ENCODE measurements at regions not wholly inside any gene's neighbourhood (a gene's known extent, or its start where the extent isn't known, plus 50 kb on each side); places are given as distances from the start of the nearest gene placed in this dataset.

DNA sequence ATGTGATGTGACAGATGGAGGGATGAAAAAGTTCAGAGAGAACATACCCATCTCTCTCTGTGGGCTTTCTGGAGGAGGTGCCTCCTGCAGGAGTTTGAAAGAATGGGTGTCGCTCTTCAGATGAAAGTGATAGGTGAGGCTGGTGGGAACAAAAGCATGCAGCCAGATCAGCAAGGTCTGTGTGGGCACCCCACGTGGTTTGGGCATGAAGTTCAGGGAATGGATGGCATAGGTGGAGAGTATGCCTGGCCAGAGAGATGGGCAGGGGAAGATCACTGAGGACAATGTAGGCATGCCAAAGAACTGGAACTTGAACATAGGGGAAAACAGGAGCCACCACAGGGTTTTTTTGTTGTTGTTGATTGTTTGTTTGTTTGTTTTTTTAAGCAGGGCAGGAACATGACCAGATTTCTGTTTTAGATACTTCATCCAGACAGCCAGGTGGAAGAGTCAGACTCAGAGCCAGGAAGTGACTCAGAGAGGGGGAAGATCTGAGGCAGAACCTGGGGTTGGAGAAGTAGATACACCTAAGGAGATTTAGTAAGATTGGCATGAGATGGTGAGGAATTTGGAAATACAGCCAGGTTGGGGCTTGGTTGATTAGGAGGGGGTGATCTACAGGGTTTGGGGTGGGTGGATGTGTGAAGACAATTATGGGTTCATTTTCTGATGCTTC, 64.8 kb upstream of the CLSTN2 start:
- no peak for DNase-seq

DNA sequence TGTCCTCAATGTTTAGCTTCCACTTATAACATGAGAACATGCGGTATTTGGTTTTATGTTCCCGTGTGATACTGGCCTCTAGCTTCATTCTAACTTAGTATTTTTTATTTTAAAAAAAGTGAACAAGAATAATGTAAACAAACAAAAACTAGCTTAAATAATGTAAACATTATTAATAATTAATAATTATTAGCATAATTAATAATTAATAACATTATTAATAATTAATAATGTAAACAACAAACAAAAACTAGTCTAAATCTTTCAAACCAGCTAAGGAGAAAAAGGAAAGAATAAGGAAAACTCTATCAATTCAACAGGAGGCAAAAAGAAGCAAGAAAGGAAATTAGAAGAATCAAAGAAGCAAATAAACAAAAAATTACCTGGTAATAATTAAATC, 66.2 kb upstream of the CLSTN2 start:
- DNase-seq, result no peak

DNA sequence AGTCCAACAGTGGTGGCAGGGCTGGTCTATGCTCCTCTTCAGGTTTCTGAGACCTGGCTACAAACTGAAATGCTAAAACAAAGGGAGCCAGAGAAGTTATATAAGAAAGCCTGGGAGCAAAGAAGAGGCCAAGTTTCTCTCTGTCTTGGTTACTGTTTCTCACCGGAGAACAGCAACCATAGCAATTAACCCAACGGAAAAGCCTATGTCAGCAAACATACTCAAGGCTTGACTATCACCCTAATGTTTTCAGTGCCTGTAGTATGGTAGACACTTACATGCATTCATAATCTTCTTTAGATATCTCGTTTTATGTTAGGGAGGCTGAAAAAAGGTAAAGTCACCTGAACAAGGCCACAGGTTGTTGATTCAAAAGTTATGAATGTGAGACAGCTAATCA, 86.3 kb upstream of the CLSTN2 start:
- DNase-seq, result no peak

DNA sequence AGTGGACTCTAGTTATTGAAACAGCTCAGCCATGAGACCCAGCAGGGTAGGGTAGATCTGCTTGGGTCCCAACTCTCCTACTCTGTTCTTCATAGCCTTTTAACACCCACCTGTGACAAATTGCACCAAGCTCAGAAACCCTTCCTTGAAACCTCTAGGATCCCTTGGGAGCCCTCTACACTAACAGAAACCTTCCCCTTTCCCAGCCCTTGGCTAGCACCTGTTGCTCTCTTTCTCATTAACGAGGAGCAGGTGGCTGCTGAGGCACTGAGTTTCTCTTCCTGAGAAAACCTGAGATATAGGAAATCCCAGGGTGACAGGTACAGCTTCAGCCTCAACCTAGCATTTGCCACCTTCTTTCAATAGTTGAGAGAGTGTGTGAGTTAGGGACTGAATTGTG, 88.3 kb upstream of the CLSTN2 start:
- peak; percentile 17 for DNase-seq

DNA sequence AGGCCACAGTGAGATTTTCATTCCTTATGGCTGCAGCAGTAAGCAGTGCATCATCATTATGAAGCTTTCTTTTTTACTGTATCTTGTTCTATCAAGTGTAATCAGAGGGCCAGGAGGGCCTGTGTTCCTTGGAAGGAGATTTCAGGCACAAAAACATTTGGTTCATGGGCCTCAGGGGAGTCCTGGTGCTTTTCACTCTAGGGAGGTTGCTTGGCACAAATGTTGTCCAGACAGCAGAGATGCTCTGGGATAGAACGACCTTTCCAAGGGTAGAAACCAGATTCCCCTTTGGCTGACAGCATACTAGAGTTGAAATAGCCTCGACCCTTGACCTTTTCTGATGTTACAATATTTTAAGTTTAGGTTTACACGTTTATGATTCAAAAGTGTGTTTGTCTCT, 95.3 kb upstream of the CLSTN2 start:
- no peak for DNase-seq

- no peak for DNase-seq
Observed at GRCh38 chr3:139839014-139839413, 96.0 kb upstream of the CLSTN2 start.

GRCh38 chr3:139838269-139838957, 96.6 kb upstream of the CLSTN2 start:
- DNase-seq, result no peak

- DNase-seq, result peak; percentile 39
Observed at GRCh38 chr3:139836698-139837464, 98.1 kb upstream of the CLSTN2 start.

GRCh38 chr3:139835830-139836683, 98.9 kb upstream of the CLSTN2 start:
- DNase-seq, result no peak

- DNase-seq, result no peak
Observed at GRCh38 chr3:139832998-139833397, 102.0 kb upstream of the CLSTN2 start.

DNA sequence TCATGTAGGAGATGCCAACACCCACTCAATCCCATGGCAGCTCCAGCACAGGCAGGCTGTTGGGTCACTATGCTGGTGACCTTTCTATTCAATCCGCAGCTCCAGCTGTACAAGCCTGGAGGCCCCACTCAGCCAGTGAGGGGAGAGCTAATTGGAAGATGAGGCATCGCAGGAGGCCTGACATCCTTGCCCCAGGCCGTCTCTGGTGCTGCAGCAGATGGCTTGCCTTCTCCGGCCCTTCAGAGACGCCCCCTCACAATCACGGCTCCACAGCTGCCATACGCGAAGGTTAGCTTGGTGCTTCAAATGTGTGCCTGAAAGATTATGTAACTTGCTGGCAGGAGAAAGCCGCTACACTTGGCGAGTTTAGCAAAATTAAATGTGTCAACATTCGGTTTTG, 104.2 kb upstream of the CLSTN2 start:
- no peak for DNase-seq

DNA sequence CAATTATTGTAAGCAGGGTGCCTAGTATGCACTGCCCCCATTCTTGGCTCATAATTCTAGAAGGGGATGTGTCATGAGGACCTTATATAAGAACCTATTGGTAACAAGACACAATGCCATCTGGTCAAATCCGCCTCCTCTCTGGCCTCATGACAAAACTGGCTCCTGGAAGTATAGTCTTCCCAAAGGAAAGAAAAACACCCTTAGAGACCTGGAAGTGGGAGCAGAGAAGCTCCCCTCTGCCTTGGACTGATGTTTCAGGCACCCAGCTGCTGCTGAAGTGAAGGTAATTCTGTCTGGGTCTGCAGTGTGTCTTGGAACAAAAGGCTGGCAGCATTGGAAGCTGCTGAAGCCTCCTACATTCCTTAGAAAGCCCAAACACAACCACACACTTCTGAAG, 107.2 kb upstream of the CLSTN2 start:
- DNase-seq, result no peak

- no peak for DNase-seq
Observed at GRCh38 chr3:139824864-139825263, 110.1 kb upstream of the CLSTN2 start.

- no peak for DNase-seq
Observed at GRCh38 chr3:139814646-139815045, 120.3 kb upstream of the CLSTN2 start.

DNA sequence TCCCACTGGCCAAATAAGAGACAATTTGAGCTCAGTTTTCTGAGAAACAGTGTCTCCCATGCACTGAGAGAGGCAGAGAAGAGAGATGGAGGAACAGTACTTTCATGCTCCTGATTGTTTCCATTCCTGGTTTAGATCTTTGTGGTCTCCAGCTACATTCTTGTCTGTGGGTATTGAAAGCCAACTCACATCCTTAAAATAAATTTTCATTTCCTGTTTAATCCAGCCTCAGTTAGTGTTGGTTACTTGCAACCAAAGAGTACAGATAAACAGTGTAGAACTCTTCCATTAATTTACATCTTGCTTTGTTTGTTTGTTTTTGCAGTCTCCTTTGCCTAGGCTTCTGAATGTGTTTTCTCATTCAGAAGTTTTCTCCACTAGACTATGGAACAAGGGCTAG, 123.7 kb upstream of the CLSTN2 start:
- no peak for DNase-seq

- no peak for DNase-seq
Observed at GRCh38 chr3:139808201-139808600, 126.8 kb upstream of the CLSTN2 start.

- DNase-seq, result no peak
Observed at GRCh38 chr3:139803294-139803693, 125.5 kb upstream of the NMNAT3 start.

DNA sequence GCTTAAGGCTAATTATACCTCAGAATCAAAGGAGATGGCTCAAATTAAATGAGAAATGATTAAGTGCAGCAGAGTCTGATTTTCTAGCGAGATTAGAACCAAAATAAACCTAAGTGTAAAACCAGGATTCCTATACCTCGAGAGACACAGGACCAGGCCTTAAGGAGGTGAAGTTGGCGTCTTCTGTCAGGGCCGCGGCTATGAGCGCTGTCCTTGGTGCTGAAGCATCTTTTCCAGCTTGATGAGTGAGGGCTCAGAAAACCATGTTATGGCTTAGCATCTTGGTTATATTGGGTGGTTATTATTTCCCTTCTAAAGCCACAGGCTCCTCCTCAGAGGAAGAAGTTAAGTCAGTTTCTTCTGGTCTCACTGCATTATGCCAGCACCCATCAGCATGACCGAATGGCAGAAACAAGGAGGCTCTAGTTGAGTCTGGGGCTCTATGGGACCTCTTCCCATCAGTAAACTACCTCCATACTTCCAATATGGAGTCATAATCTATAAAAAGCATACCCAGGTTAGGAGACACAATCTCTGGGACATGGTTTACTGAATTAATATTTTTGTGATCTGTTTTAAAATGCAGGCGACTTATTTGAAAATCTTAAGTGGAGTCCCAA, 120.1 kb upstream of the NMNAT3 start:
- DNase-seq, result no peak

- DNase-seq, result no peak
Observed at GRCh38 chr3:139794469-139795265, 116.9 kb upstream of the NMNAT3 start.

- DNase-seq, result no peak
Observed at GRCh38 chr3:139793408-139793807, 115.6 kb upstream of the NMNAT3 start.

DNA sequence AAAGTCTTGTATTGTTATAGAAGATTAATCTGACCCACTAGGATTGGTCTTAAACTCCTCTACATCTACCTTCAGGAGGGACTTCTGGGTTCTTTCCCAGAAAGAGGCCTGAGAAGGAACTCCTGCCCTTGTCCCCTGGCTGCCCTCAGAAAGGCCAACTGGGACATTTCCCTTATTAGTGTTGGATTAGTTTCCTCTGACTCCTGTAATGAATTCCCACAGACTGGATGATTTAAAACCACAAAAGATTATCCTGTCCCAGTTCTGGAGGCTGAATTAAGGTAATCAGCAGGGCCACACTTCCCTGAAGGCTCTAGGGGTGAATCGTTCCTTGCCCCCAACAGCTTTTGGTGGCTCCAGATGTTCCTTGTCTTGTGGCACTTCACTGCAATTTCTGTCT, 102.8 kb upstream of the NMNAT3 start:
- DNase-seq, result no peak

All from NCI-H510A treated with DMSO at 0.1 percent for 48 hours (cell line).